GM21367 (cell line): ENCODE measurements at regions not wholly inside any gene's neighbourhood (a gene's known extent, or its start where the extent isn't known, plus 50 kb on each side); places are given as distances from the start of the nearest gene placed in this dataset.

ENCODE experiments used
- ATAC-seq: cut with Tn5 transposase; IDR thresholded peaks from one replicate; pipeline ENCODE4 v1.9.1; 2021; ENCODE audit not compliant: unreplicated experiment

GRCh38 chr7:25926451-25926850 is 225.5 kb upstream of the NFE2L3 start:
- no peak for ATAC-seq

- no peak for ATAC-seq
Observed at GRCh38 chr7:25926891-25927625, 224.9 kb upstream of the NFE2L3 start.

- no peak for ATAC-seq
Observed at GRCh38 chr7:25927626-25927978, 224.4 kb upstream of the NFE2L3 start.

- ATAC-seq = no peak
Observed at GRCh38 chr7:25928549-25929330, 223.3 kb upstream of the NFE2L3 start.

GRCh38 chr7:25929448-25929847 is 222.6 kb upstream of the NFE2L3 start:
- ATAC-seq = no peak

GRCh38 chr7:25930492-25931048 is 221.4 kb upstream of the NFE2L3 start:
- no peak for ATAC-seq

- ATAC-seq = no peak
Observed at GRCh38 chr7:25931156-25931555, 220.8 kb upstream of the NFE2L3 start.

GRCh38 chr7:25933921-25934320 is 218.1 kb upstream of the NFE2L3 start:
- no peak for ATAC-seq

- ATAC-seq = peak; percentile 25
Observed at GRCh38 chr7:25940086-25940906, 211.7 kb upstream of the NFE2L3 start.

- no peak for ATAC-seq
Observed at GRCh38 chr7:25944777-25945515, 207.1 kb upstream of the NFE2L3 start.

GRCh38 chr7:25945608-25946007 is 206.4 kb upstream of the NFE2L3 start:
- no peak for ATAC-seq

GRCh38 chr7:25946181-25946580 is 205.8 kb upstream of the NFE2L3 start:
- no peak for ATAC-seq

GRCh38 chr7:25947669-25948516 is 204.1 kb upstream of the NFE2L3 start:
- ATAC-seq = no peak

- ATAC-seq = no peak
Observed at GRCh38 chr7:25949736-25950487, 202.1 kb upstream of the NFE2L3 start.

GRCh38 chr7:25950488-25951413 is 201.2 kb upstream of the NFE2L3 start:
- ATAC-seq = peak; percentile 81

GRCh38 chr7:25951414-25952260 is 200.4 kb upstream of the NFE2L3 start:
- peak; percentile 34 for ATAC-seq
